ENCODE measurements at regions not wholly inside any gene's neighbourhood (a gene's known extent, or its start where the extent isn't known, plus 50 kb on each side); places are given as distances from the start of the nearest gene placed in this dataset.
"Not testable (repeated sequence)": the region's sequence is repeated elsewhere in the genome, so short reads cannot be mapped to it uniquely, and the experiment has no call there.

DNA sequence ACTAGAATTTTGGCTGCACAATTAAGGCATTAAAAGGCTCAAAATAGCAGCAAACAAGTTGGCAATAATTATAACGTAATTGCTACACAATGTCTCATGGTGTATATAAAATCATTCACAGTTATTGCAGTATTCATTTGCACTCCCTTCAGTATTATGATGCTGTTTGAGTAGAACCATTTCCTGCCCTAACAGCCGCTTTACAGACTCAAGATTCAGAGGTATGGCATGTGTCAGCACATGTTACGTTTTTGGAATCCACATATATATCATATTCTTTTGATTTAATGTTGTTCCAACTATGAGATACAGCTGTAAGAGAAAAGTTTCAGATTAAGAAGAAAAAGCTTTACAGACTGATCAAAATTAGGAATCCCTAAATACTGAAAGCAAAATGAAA lies 56.3 kb upstream of the NCKAP5 start:
- no peak for DNase-seq (ENCODE audit: low read depth)

- DNase-seq (ENCODE audit: low read depth), result no peak
These were observed 59.5 kb upstream of the NCKAP5 start for GRCh38 chr2:133627741-133628140.

DNA sequence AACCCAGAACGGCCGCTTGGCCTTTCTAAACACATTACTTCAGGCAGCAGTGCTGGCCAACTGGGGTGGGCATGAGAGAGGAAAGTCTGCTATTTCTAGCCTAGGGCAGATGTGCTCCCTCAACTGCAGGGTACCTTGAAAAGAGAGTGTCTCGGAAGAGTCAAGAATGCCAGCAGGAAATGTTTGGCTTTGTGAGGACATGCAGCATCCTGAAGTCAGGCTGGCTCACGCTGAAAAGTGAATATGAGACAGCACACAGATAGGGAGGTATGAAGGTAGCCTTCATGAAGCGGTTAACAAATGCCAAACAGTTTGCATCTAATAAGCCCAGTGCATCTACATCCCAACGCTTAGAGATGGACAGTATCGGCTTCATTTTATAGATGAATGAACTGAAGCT lies 65.0 kb upstream of the NCKAP5 start:
- DNase-seq (ENCODE audit: low read depth), result no peak

DNA sequence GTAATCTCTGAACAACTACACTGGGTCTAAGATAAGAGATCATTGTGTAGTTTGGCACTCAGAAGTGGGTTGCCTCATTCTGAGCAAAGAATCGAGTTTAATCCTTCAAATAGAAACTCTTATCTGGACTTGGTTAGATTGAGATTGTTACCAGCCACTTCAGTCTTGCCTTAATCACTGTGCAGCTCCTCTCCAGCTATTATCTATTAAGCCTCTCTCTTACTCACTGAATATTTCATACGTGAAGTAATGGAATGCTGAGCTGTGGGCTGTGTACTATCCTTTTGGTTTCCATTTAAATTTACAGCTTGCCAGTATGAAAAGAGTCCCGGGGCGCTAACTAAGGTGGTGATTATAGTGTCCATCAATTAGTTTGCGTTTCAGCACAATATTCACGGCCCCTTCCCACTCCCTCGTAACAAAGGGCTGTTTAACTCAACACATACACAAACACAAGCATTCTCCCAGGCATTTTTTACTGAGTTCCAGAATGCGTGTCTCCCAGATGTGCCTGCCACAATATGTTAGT lies 65.7 kb upstream of the NCKAP5 start:
- DNase-seq (ENCODE audit: low read depth), result peak; percentile 97

DNA sequence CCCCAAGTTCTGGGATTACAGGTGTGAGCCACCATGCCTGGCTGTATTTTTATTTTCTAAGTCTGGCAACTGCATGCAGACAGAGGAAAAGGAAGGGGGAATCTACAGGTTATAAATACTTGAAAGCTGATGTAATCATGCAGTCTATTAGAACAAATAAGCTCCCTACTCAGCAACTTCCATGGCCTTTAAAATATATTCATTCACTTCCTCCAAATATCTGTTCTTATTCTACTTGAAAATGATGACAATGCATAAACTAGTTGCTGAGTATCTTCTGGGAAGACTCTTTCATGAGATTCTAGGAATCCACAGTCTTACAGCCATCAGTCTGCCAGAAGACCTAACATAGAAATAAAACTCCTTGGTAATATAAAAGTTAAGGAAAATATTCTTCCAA lies 66.9 kb upstream of the NCKAP5 start:
- no peak for DNase-seq (ENCODE audit: low read depth)

GRCh38 chr2:133636287-133636686 lies 68.0 kb upstream of the NCKAP5 start:
- DNase-seq (ENCODE audit: low read depth), result peak; percentile 72

DNA sequence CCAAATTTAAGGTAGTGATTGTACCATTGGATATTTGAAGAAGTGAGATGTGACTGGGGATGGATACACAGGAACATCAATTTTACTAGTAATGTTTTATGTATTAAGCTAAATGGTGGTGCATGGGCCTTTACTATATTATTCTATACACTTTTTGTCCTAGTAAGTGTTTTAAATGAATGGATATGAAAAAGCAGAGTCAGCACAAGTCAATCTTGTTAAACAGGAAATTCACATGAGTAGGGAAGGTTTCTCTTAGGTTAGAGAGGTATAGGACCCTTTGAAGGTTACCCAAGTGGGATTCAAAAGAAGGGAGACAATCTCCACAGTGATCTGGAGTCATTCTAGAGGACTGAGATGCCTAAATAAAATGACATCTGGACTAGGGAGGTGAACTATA lies 71.8 kb upstream of the NCKAP5 start:
- no peak for DNase-seq (ENCODE audit: low read depth)

GRCh38 chr2:133641497-133641896 lies 73.2 kb upstream of the NCKAP5 start:
- peak; percentile 21 for DNase-seq (ENCODE audit: low read depth)

GRCh38 chr2:133641942-133642725 lies 73.9 kb upstream of the NCKAP5 start:
- DNase-seq (ENCODE audit: low read depth), result no peak

DNA sequence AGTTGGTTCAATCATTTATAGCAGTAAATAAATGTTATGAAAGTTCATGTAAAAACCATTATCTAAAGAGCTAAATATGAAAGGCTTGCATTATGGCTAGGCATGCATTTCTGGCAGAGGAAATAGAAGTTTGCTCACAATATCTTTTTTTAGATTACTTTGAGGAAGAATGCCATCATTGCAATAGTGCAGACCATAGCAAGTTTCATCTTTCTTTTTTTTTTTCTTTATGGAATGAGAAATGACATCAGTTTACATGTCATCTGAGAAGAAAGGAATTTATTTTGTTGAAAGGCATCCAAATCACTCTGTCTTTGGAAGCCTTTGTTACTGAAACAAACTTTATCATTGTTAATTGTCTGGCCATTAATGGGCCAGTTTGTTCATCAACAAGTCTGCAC lies 74.5 kb upstream of the NCKAP5 start:
- peak; percentile 9 for DNase-seq (ENCODE audit: low read depth)

DNA sequence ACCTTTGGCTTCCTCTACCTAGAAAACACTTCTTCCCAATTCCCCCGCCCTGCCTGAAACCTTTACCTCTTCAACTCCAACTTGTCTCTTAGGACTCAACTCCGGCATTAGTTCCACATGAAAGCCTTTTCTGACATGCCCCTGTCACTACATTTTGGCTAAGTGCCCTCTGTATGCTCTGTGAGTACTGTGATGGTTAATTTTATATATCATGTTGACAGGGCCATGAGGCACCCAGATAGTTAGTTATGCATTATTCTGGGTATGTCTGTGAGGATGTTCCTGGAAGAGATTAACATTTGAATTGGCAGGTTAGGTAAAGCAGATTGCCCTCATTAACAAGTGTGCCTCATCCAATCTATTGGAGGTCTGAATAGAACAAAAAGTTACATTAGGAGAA lies 75.6 kb upstream of the NCKAP5 start:
- no peak for DNase-seq (ENCODE audit: low read depth)

- DNase-seq (ENCODE audit: low read depth), result no peak
These were observed 76.6 kb upstream of the NCKAP5 start for GRCh38 chr2:133644846-133645245.

GRCh38 chr2:133647386-133647785 lies 79.1 kb upstream of the NCKAP5 start:
- not testable (repeated sequence) for DNase-seq (ENCODE audit: low read depth)

GRCh38 chr2:133651861-133652260 lies 83.6 kb upstream of the NCKAP5 start:
- DNase-seq (ENCODE audit: low read depth), result no peak

DNA sequence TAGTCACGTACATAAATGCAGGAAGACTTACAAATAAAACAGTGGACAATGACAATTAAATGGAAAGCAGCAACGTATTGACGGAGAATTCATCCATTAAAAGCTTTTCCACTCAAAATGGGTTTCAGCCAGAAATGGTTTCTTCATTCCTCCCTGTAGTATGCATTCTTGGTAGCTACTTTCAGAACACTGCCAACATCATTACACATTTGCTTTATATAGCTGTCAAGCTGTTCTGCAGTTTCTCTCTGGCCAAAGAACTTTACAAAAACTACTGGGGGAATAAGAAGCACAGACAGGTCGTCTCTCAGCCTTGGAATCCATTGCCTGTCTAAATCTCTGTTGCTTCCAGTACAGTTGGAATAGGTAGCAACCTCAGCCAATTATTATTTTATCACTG lies 84.1 kb upstream of the NCKAP5 start:
- DNase-seq (ENCODE audit: low read depth), result no peak

DNA sequence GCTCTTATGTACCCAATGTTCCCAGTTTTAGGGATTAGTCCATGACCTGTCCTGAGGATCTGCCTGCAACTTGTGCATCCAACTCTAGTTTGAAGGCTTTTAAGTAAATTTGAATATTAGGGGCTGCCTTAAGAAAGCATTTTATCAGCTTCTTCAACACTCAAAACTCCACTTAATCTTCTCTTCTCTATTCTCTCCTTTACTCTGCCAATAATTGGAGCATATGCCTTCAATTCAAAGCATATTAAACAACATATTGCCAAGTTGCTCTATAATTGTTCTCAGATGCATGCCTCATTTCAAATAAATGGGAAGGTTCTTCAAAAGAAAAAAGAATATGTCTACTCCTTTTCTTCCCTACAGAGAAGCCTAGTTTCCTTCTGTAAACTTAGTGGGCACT lies 84.8 kb upstream of the NCKAP5 start:
- DNase-seq (ENCODE audit: low read depth), result no peak

- DNase-seq (ENCODE audit: low read depth), result no peak
These were observed 86.7 kb upstream of the NCKAP5 start for GRCh38 chr2:133654949-133655348.

- DNase-seq (ENCODE audit: low read depth), result no peak
These were observed 87.3 kb upstream of the NCKAP5 start for GRCh38 chr2:133655610-133656009.

DNA sequence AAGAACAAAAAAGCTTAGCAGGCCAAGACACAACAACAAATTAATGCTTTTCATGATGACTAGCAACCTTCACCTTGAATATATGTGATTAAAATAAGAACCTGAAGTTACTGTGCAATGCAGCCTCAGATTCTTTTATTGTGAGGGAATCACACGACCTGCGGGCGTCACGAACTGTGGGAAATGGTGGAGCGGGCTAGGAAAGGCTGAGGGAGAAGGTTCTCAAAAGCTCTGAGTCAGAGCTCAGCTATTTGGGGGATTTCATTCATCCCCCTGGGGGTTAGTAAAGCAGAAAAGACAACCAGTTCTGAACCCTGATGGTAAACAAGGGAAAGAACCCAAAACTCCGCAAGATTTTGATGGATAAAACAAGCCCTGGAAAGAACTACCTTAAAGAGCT lies 89.3 kb upstream of the NCKAP5 start:
- no peak for DNase-seq (ENCODE audit: low read depth)

- no peak for DNase-seq (ENCODE audit: low read depth)
These were observed 90.0 kb upstream of the NCKAP5 start for GRCh38 chr2:133658020-133658903.

- DNase-seq (ENCODE audit: low read depth), result no peak
These were observed 92.2 kb upstream of the NCKAP5 start for GRCh38 chr2:133660510-133660909.

- no peak for DNase-seq (ENCODE audit: low read depth)
These were observed 93.1 kb upstream of the NCKAP5 start for GRCh38 chr2:133661392-133661791.

DNA sequence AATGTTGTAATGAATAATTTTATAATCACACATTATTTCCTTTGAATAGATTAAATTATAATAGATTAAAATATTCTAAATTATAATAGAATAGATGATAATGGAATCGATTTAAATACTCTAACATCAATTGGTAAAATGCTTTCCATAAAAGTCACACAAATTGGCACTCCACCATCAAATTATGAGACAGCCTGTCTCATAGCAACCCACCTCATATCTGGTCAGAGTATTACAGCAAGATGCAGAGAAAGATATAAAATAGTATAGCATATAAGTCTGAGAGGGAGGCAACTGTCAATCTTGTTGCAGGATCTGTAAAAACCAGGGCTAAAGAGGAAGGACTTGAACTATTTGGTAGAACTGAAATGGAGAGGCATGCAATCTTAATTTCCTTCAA lies 98.4 kb upstream of the NCKAP5 start:
- DNase-seq (ENCODE audit: low read depth), result no peak
